NCI-H524 treated with DMSO at 0.1 percent for 48 hours (cell line): ENCODE measurements at regions not wholly inside any gene's neighbourhood (a gene's known extent, or its start where the extent isn't known, plus 50 kb on each side); places are given as distances from the start of the nearest gene placed in this dataset.
A peak's percentile ranks its signal among the peaks of the same experiment; 100 is the strongest.
"Not testable (repeated sequence)": the region's sequence is repeated elsewhere in the genome, so short reads cannot be mapped to it uniquely, and the experiment has no call there.

Experiments used
- DNase-seq: peaks from one replicate; lab custom pipeline; 2025; lab: John Stamatoyannopoulos, UW

- no peak for DNase-seq
Measured at GRCh38 chr9:22170556-22170955, 161.5 kb upstream of the CDKN2B start.

GRCh38 chr9:22170990-22171670 lies 162.0 kb upstream of the CDKN2B start:
- no peak for DNase-seq

GRCh38 chr9:22171691-22172090 lies 162.6 kb upstream of the CDKN2B start:
- no peak for DNase-seq

GRCh38 chr9:22173908-22174307 lies 164.8 kb upstream of the CDKN2B start:
- DNase-seq, result no peak

GRCh38 chr9:22175972-22176545 lies 167.0 kb upstream of the CDKN2B start:
- DNase-seq, result no peak

- not testable (repeated sequence) for DNase-seq
Measured at GRCh38 chr9:22181021-22181420, 171.9 kb upstream of the CDKN2B start.

- DNase-seq, result no peak
Measured at GRCh38 chr9:22189471-22189870, 180.4 kb upstream of the CDKN2B start.

GRCh38 chr9:22197000-22197399 lies 187.9 kb upstream of the CDKN2B start:
- DNase-seq, result not testable (repeated sequence)

- no peak for DNase-seq
Measured at GRCh38 chr9:22198681-22199080, 189.6 kb upstream of the CDKN2B start.

GRCh38 chr9:22201256-22201655 lies 192.2 kb upstream of the CDKN2B start:
- no peak for DNase-seq

- no peak for DNase-seq
Measured at GRCh38 chr9:22203371-22204138, 194.4 kb upstream of the CDKN2B start.

- no peak for DNase-seq
Measured at GRCh38 chr9:22204240-22204639, 195.1 kb upstream of the CDKN2B start.

- DNase-seq, result no peak
Measured at GRCh38 chr9:22206833-22207232, 197.7 kb upstream of the CDKN2B start.

- no peak for DNase-seq
Measured at GRCh38 chr9:22208846-22209585, 199.9 kb upstream of the CDKN2B start.

- DNase-seq, result no peak
Measured at GRCh38 chr9:22210262-22210661, 201.2 kb upstream of the CDKN2B start.

- DNase-seq, result no peak
Measured at GRCh38 chr9:22210936-22211335, 201.8 kb upstream of the CDKN2B start.

- DNase-seq, result no peak
Measured at GRCh38 chr9:22211588-22212360, 202.7 kb upstream of the CDKN2B start.

GRCh38 chr9:22214021-22214420 lies 204.9 kb upstream of the CDKN2B start:
- no peak for DNase-seq

- no peak for DNase-seq
Measured at GRCh38 chr9:22214497-22215031, 205.5 kb upstream of the CDKN2B start.

- peak; percentile 64 for DNase-seq
Measured at GRCh38 chr9:22215521-22215920, 206.4 kb upstream of the CDKN2B start.

GRCh38 chr9:22216730-22217172 lies 207.6 kb upstream of the CDKN2B start:
- DNase-seq, result no peak
